NCI-H187 (cell line): ENCODE measurements at regions not wholly inside any gene's neighbourhood (a gene's known extent, or its start where the extent isn't known, plus 50 kb on each side); places are given as distances from the start of the nearest gene placed in this dataset.
"Not testable (repeated sequence)": the region's sequence is repeated elsewhere in the genome, so short reads cannot be mapped to it uniquely, and the experiment has no call there.

Experiments used
- DNase-seq, 2 experiments: peaks; one replicate each; lab custom pipeline; 2025; lab: John Stamatoyannopoulos, UW

GRCh38 chr17:72555052-72555451 is 434.2 kb downstream of the SOX9 start:
- DNase-seq: no peak

DNA sequence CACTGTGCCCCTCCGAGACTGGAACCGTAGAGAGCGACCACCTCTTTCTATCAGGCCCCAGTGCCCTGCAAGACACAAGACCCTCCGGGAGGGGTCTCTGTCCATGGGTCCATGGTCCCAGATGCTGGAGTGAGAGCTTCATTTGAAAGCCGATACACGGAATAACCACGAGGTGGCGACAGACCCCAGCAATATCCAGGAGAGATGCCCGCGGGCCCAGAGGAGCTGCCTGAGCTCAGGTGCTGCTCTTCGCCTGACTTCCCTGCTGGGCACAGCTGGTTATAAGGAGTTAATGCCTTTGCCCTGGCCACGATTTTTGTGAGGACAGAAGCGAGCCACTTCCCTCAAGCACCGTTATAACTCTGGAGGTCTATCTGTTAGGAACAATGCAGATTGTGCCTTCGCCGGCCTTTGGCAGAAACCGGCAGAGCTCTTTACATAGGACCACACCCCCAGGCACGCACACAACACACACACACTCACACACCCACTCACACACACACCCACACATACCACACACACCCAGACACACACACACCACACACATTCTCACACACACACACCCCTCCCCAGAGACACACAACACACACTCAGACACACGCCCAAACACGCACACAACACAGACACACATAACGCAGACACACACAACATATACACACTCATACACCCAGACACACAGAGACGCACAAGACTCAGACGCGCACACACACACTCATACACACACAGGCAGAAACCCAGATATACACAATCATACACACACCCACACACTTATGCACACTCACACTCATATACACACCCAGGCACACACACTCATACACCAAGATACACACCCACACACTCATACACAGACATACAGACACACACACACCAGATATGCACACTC is 436.4 kb downstream of the SOX9 start:
- DNase-seq: peak; percentile 28 to 63

DNA sequence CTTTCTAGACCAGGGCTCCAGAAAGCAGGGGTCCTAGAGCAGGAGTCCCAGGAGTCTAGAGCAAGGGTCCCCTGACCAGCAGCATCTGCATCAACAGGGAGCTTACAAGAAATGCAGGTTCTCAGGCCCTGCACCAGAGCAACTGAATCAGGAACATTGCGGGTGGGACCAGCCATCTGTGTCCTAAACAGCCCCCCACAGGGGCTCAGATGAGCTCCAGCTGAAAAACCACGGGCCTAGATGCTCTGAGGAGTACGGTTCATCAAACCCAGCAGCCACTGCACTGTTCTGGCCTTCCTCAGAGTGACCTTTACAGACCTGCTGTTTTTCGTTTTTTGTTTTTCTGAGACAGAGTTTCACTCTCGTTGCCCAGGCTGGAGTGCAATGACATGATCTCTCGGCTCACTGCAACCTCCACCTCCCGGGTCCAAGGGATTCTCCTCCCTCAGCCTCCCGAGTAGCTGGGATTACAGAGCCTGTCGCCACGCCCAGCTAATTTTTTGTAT is 438.2 kb downstream of the SOX9 start:
- DNase-seq: no peak

- DNase-seq: peak in 1 of 2 experiments; percentile 6
Measured at GRCh38 chr17:72560303-72561247, 439.8 kb downstream of the SOX9 start.

DNA sequence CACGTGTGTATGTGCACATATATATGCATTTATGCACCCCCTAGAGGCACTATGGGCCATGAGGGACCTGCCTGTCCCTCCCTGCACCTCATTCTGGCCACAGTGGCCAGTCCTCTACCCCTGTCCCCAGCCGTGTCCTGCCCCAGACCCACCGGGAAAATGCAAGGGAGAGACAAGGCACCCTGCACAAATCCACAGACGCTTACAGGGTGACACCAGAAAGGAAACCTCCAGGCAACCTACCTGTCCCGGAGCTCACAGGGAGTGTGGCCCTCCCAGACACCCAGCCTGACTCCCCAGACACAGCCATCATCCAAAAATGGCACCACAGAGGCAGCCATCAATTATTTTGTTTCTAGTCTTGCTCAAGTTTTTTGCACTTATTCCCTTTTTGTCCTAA is 440.4 kb downstream of the SOX9 start:
- DNase-seq: no peak

- DNase-seq: no peak
Measured at GRCh38 chr17:72561680-72562079, 440.9 kb downstream of the SOX9 start.

DNA sequence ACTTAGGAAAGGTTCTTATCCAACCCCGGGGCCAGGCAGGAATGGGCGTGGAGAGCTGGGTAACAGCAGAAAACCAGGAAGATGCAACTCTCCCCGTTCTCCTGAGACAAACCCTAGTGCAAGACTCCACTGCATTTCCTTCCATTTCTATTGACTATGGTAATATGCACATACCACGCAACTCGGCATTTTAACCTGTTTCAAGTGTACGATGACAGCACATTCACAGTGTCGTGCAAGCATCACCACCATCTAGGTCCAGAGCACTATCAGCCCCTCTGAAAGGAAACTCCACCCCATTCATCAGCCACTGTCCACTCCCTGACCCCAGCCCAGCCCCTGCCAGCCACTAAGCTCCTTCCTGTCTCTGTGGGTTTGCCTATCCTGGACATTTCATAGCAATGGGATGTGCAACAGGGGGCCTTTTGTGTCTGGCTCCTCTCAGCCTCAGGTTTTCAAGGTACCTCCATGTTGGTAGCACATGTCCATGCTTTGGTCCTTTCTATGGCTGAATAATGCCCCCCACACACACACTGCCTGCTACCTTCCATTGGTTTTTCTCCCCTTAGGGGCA is 441.9 kb downstream of the SOX9 start:
- DNase-seq: no peak

DNA sequence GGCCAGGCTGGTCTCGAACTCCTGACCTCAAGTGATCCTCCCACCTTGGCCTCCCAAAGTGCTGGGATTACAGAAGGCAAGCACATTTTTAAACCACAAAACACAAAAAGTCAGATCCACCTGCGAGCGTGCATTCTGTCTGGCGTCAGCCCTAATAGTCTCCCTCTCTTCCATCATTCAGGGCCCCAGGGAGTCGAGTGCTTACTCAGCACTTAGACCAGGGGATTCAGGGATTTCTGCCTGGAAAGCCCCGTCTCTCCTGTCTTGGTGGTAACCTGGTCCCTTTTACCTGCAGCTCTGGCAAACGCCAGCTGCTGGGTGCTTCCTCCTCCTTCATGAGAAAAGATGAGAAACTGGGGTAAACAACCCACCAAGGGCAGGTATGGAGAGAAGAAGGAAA is 443.1 kb downstream of the SOX9 start:
- DNase-seq: no peak

DNA sequence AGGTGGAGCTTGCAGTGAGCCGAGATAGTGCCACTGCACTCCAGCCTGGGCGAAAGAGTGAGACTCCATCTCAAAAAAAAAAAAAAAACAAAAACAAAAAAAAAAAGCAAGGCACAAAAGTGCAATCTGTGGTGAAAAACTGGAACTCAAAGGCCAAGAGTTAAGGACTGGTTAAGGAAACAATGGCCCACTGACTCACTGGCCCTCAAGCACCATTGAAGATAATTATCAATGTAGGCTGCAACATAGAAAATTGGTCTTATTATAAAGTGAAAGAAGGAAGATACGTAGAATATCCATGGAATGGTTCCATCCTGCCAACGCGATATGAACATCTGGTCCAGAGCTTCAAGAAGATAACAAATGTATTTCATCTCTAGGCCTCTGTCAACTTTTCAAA is 444.2 kb downstream of the SOX9 start:
- no peak for DNase-seq

DNA sequence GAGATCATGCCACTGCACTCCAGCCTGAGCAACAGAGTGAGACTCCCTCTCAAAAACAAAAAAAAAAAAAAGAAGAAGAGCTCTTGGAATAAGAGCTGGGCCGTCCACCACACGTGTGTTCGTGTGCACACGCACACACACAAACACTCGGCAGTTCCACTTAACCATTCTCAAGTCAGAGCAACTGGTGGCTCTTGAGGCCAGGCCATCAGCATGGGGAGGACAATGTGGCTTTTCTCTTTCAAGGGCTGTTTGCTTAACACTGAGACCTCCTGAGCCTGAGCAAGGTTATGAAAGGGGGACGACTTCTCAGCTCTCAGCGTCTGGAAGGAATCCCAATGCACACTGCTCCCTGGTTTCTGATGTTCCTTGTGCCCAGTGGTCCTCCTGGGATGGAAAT is 444.9 kb downstream of the SOX9 start:
- DNase-seq: no peak

DNA sequence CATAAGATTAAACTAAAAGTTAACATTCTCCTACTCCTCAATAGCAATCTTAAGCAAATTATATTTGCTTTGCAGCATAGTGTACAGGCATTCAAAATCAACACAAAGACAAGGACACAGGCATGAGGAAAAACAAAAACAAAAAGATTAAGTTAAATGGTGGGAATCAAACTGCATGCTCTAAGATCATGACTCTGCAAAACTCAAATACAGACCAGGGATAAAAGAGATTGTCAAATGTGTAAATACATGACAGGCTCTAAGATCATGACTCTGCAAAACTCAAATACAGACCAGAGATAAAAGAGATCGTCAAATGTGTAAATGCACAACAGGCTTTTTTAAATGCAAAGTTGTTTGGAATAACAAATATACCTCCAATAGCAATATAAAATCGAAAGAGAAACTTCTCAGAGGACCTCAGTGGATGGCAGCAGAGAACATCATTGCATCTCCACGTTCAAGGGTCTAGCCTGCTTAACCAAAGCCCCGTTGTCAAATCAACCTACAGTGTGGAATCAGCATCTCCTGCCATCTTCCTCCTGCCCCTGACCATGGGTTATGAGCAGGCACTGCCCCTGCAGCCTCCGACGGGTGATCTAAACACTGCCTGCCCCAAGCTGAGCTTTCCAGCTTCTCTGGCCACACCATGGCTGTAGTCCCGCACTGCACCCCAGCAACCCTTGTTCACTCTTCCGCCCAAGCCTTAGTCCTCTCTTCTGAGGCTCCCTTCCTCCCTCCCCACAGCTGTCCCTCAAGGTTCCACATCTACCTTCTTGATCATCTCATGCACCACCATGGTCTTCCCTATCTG is 446.1 kb downstream of the SOX9 start:
- DNase-seq: no peak

- no peak for DNase-seq
Measured at GRCh38 chr17:72567774-72568173, 447.0 kb downstream of the SOX9 start.

- no peak for DNase-seq
Measured at GRCh38 chr17:72569148-72569946, 448.5 kb downstream of the SOX9 start.

DNA sequence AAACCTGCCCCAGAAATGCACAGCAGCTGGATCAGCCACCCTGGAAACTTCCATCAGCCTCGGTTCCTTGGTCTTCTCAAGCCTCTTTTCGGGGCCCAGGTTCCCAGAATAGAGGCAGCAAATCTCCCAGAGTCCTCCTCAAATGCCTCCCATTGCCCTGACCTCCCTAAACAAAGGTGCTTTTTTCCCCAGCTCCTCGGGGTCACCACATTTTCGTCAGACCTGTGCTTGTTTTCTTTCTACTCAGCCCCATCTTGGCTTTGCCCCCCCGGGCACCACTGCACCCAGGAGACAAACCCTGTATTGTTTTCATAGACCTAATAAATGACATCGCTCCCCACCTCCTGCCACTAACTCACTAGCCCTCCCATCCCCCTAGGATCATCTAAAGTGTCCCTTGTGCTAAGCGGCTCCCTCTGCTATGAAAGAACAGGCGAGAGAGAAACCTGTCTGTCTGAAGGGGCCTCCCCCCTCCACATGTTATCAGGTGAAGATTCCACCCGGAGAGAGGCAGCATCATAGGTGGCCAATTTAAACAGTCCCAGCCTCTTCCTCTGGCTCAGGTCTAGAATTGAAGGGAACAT is 451.1 kb downstream of the SOX9 start:
- DNase-seq: no peak

GRCh38 chr17:72572604-72573491 is 452.0 kb downstream of the SOX9 start:
- DNase-seq: no peak

- DNase-seq: not testable (repeated sequence)
Measured at GRCh38 chr17:72573492-72573801, 452.6 kb downstream of the SOX9 start.

GRCh38 chr17:72574675-72575510 is 454.1 kb downstream of the SOX9 start:
- no peak for DNase-seq

DNA sequence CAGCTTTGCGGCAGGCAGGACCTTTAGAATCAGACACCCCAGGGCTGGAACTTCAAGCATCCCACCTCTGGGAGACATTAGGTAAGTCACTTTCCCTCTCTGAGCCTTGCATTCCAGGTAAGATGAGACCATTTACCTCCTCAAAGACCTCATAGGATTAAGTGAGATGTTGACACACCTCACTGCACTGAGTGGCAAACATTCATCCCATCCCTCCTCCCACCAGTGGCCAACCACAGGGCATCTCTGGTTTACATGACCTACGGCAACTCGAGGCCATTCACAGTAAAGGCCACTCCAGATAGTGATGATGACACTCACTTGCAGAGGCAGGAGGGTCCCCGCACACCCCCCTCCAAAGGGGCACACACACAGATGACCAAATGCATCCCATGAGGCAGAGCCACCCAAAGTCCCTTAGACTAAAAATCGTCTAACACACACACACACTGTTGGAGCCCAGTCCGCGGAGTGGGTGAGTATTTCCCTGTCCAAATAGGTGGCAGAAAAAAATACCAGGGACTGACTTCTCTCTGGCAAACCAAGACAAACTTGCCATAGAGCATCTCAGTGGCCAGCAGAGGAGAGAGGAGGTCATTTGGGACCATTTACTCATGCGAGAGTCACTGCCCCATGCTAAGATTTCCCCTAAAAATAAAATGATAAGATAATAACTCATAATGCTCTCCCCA is 454.9 kb downstream of the SOX9 start:
- no peak for DNase-seq
